Mesothelial cell of epicardium (in vitro differentiated cells): ENCODE measurements at regions not wholly inside any gene's neighbourhood (a gene's known extent, or its start where the extent isn't known, plus 50 kb on each side); places are given as distances from the start of the nearest gene placed in this dataset.

ENCODE experiments used
- DNase-seq, 2 experiments: peaks; one replicate each; pipeline ENCODE4 v3.0.0; 2021; ENCODE audit warnings: low spot score in 2 of 2; ENCODE audit not compliant: unreplicated experiment in 2 of 2
- H3K27ac Mint-ChIP-seq: 2 replicates; pipeline ENCODE4 v1.8.0; 2021; ENCODE audit warnings: mixed read lengths
- H3K27me3 Mint-ChIP-seq: 2 replicates; pipeline ENCODE4 v1.8.0; 2021; ENCODE audit warnings: low read depth, mixed read lengths
- H3K36me3 Mint-ChIP-seq: 2 replicates; pipeline ENCODE4 v1.8.0; 2021; ENCODE audit warnings: mixed read lengths
- H3K4me1 Mint-ChIP-seq: 2 replicates; pipeline ENCODE4 v1.8.0; 2021; ENCODE audit warnings: mixed read lengths
- H3K4me3 Mint-ChIP-seq: 2 replicates; pipeline ENCODE4 v1.8.0; 2021; ENCODE audit warnings: mild to moderate bottlenecking, moderate library complexity, mixed read lengths
- H3K9me3 Mint-ChIP-seq: 2 replicates; pipeline ENCODE4 v1.8.0; 2021; ENCODE audit warnings: mixed read lengths
- CTCF ChIP-seq: fragments of 200-600 bp; sonication (generic); IDR thresholded peaks from one replicate; pipeline ENCODE4 v1.5.0; 2021; ENCODE audit warnings: antibody characterized with exemption; ENCODE audit not compliant: unreplicated experiment

- DNase-seq, result no peak
- peaks cover 2% of the 10 kb centered on the region for H3K4me1 Mint-ChIP-seq
- H3K27ac Mint-ChIP-seq, result no peak overlapping the region
- no peak for TF ChIP-seq CTCF
- H3K9me3 Mint-ChIP-seq, result no peaks in the 10 kb centered on the region
- peaks cover 16% of the 10 kb centered on the region for H3K27me3 Mint-ChIP-seq
- no peak overlapping the region for H3K4me3 Mint-ChIP-seq
- H3K36me3 Mint-ChIP-seq, result no peaks in the 10 kb centered on the region
These were observed 137.8 kb upstream of the SKOR2 start for GRCh38 chr18:47389210-47389609.

- H3K4me1 Mint-ChIP-seq, result peaks cover 2% of the 10 kb centered on the region
These were observed 136.4 kb upstream of the SKOR2 start for GRCh38 chr18:47387864-47388263.

GRCh38 chr18:47383729-47384128 lies 132.3 kb upstream of the SKOR2 start:
- no peak for DNase-seq
- no peak overlapping the region for H3K27ac Mint-ChIP-seq
- H3K4me3 Mint-ChIP-seq, result no peak overlapping the region
- H3K36me3 Mint-ChIP-seq, result no peaks in the 10 kb centered on the region
- no peak for TF ChIP-seq CTCF
- no peaks in the 10 kb centered on the region for H3K9me3 Mint-ChIP-seq
- no peaks in the 10 kb centered on the region for H3K4me1 Mint-ChIP-seq
- H3K27me3 Mint-ChIP-seq, result peaks cover 31% of the 10 kb centered on the region

More at GRCh38 chr18:47387864-47388263, 136.4 kb upstream of the SKOR2 start:
- Mint-ChIP-seq H3K27ac (no peak overlapping the region), H3K9me3 (no peaks in the 10 kb centered on the region), H3K4me3 (no peak overlapping the region), H3K27me3 (peaks cover 11% of the 10 kb centered on the region), H3K36me3 (no peaks in the 10 kb centered on the region)
- no peak for TF ChIP-seq CTCF
- no peak for DNase-seq

- no peak for TF ChIP-seq CTCF
These were observed 130.6 kb upstream of the SKOR2 start for GRCh38 chr18:47381975-47382570.

GRCh38 chr18:47380153-47380552 lies 128.7 kb upstream of the SKOR2 start:
- H3K4me1 Mint-ChIP-seq, result no peaks in the 10 kb centered on the region
- H3K27me3 Mint-ChIP-seq, result peaks cover 60% of the 10 kb centered on the region
- H3K36me3 Mint-ChIP-seq, result no peaks in the 10 kb centered on the region
- TF ChIP-seq CTCF, result no peak
- no peak overlapping the region for H3K27ac Mint-ChIP-seq
- no peaks in the 10 kb centered on the region for H3K9me3 Mint-ChIP-seq
- DNase-seq, result no peak
- no peak overlapping the region for H3K4me3 Mint-ChIP-seq

More at GRCh38 chr18:47381975-47382570, 130.6 kb upstream of the SKOR2 start:
- Mint-ChIP-seq H3K4me1 (no peaks in the 10 kb centered on the region), H3K36me3 (no peaks in the 10 kb centered on the region), H3K27me3 (peaks cover 45% of the 10 kb centered on the region), H3K4me3 (no peak overlapping the region), H3K27ac (no peak overlapping the region), H3K9me3 (no peaks in the 10 kb centered on the region)
- DNase-seq, result no peak

GRCh38 chr18:47373465-47373864 lies 122.0 kb upstream of the SKOR2 start:
- no peak overlapping the region for H3K4me3 Mint-ChIP-seq
- TF ChIP-seq CTCF, result no peak
- no peak overlapping the region for H3K27ac Mint-ChIP-seq
- DNase-seq, result no peak
- no peaks in the 10 kb centered on the region for H3K36me3 Mint-ChIP-seq
- no peaks in the 10 kb centered on the region for H3K4me1 Mint-ChIP-seq
- H3K9me3 Mint-ChIP-seq, result no peaks in the 10 kb centered on the region
- H3K27me3 Mint-ChIP-seq, result peaks cover 61% of the 10 kb centered on the region
